Endothelial cell of umbilical vein (primary cell): ENCODE measurements at regions not wholly inside any gene's neighbourhood (a gene's known extent, or its start where the extent isn't known, plus 50 kb on each side); places are given as distances from the start of the nearest gene placed in this dataset.

Source experiments
- BruUV-seq: library from RNA; stranded (reverse); fragments of 400-500 nt; replicated peaks from 2 replicates; lab custom pipeline; 2021; lab: Mats Ljungman, UMichigan
- CTCF ChIA-PET: fragments of 300-600, 350-600 bp; sonication (Branson Sonifier 250); formaldehyde crosslinking; loops from one replicate; lab custom pipeline; 2021; ENCODE audit warnings: antibody characterized with exemption, inconsistent platforms; lab: Charles Lee
- POLR2A ChIA-PET: fragments of 300-600, 350-600 bp; sonication (Branson Sonifier 250); formaldehyde crosslinking; loops from one replicate; lab custom pipeline; 2021; ENCODE audit warnings: antibody characterized with exemption, inconsistent platforms; lab: Charles Lee
- DNase-seq: peaks from one replicate; pipeline ENCODE4 v3.0.0-alpha.2; 2011; ENCODE audit warnings: low read depth, low spot score
- FAIRE-seq: peaks from 2 replicates; lab custom pipeline; 2011; peaks lifted over from hg19 to GRCh38; lab: Jason Lieb, UNC
- H2AFZ ChIP-seq: 2 replicates; pipeline ENCODE4 v1.6.0; 2012; ENCODE audit warnings: low read depth, low read length, control low read depth, inconsistent platforms
- H3K27ac ChIP-seq: 2 replicates; pipeline ENCODE4 v1.5.1; 2011; ENCODE audit warnings: low read depth, mild to moderate bottlenecking, control low read depth, low read length, moderate library complexity; ENCODE audit not compliant: insufficient read depth
- H3K27me3 ChIP-seq, 2 experiments: 2 replicates each; pipeline versions ENCODE4 v1.6.0 to v1.6.1; 2011; ENCODE audit warnings: low read length in 2 of 2, mixed read lengths in 1 of 2; ENCODE audit not compliant: control insufficient read depth in 2 of 2, insufficient read depth in 2 of 2
- H3K36me3 ChIP-seq, 2 experiments: 2 replicates in 1 of 2; 3 replicates in 1 of 2; pipeline ENCODE4 v1.5.1; 2011; ENCODE audit warnings: low read length in 2 of 2, mild to moderate bottlenecking in 1 of 2, moderate library complexity in 1 of 2; ENCODE audit not compliant: control insufficient read depth in 2 of 2, insufficient read depth in 2 of 2; ENCODE audit errors: extremely low read depth in 1 of 2
- H3K4me1 ChIP-seq: 3 replicates; pipeline ENCODE4 v1.5.1; 2011; ENCODE audit warnings: mild to moderate bottlenecking, low read length; ENCODE audit not compliant: control insufficient read depth, insufficient read depth; ENCODE audit errors: extremely low read depth
- H3K4me2 ChIP-seq: 2 replicates; pipeline ENCODE4 v1.6.1; 2011; ENCODE audit warnings: low read length, control low read depth, mixed read lengths; ENCODE audit not compliant: insufficient read depth
- H3K4me3 ChIP-seq, 3 experiments: fragments of 200-600 bp in 1 of 3; sonication (generic), shearing (Covaris generic) in 1 of 3; replicated peaks in 1 of 3; 2 replicates each; pipeline ENCODE4 v1.5.1; 2011 to 2016; ENCODE audit warnings: control low read depth in 3 of 3, low read length in 3 of 3, mild to moderate bottlenecking in 2 of 3, inconsistent platforms in 1 of 3, low read depth in 1 of 3, moderate library complexity in 1 of 3; ENCODE audit not compliant: insufficient read depth in 1 of 3
- H3K79me2 ChIP-seq: 2 replicates; pipeline ENCODE4 v1.6.0; 2012; ENCODE audit warnings: low read length, inconsistent platforms; ENCODE audit not compliant: control insufficient read depth, insufficient read depth
- H3K9ac ChIP-seq: replicated peaks from 2 replicates; pipeline ENCODE3; 2011; ENCODE audit warnings: low read length, control low read depth; ENCODE audit not compliant: insufficient read depth; ENCODE audit errors: extremely low read depth
- H3K9me1 ChIP-seq: replicated peaks from 3 replicates; pipeline ENCODE4 v1.6.0; 2011; ENCODE audit warnings: mild to moderate bottlenecking, low read length; ENCODE audit not compliant: control insufficient read depth, insufficient read depth; ENCODE audit errors: extremely low read depth
- H3K9me3 ChIP-seq: replicated peaks from 2 replicates; pipeline ENCODE4 v1.5.1; 2012; ENCODE audit warnings: low read length, inconsistent platforms; ENCODE audit not compliant: control insufficient read depth, insufficient read depth
- H4K20me1 ChIP-seq: replicated peaks from 2 replicates; pipeline ENCODE3; 2011; ENCODE audit warnings: mild to moderate bottlenecking, low read length; ENCODE audit not compliant: control insufficient read depth, insufficient read depth; ENCODE audit errors: extremely low read depth
- EZH2 ChIP-seq: IDR thresholded peaks from 2 replicates; pipeline ENCODE4 v1.6.1; 2012; ENCODE audit warnings: borderline replicate concordance, low read depth, mild to moderate bottlenecking, moderate library complexity, low read length, inconsistent platforms; ENCODE audit not compliant: severe bottlenecking
- FOS ChIP-seq: IDR thresholded peaks from 2 replicates; pipeline ENCODE4 v1.6.1; 2011; ENCODE audit warnings: mild to moderate bottlenecking, low read length, moderate library complexity, borderline replicate concordance; ENCODE audit not compliant: insufficient read depth
- GATA2 ChIP-seq: IDR thresholded peaks from 2 replicates; pipeline ENCODE4 v1.7.0; 2011; ENCODE audit warnings: low read depth, mild to moderate bottlenecking, moderate library complexity, mixed read lengths, low read length; ENCODE audit not compliant: insufficient read length, insufficient read depth
- JUN ChIP-seq: IDR thresholded peaks from 2 replicates; pipeline ENCODE4 v1.6.1; 2011; ENCODE audit warnings: borderline replicate concordance, low read depth; ENCODE audit not compliant: insufficient read length, insufficient read depth
- MYC ChIP-seq: IDR thresholded peaks from one replicate; pipeline ENCODE4 v1.6.1; 2011; ENCODE audit warnings: mild to moderate bottlenecking, low read depth, low read length
- POLR2A ChIP-seq: IDR thresholded peaks from 2 replicates; pipeline ENCODE4 v1.6.1; 2012; ENCODE audit warnings: low read depth, mild to moderate bottlenecking, control low read depth, low read length
- POLR2AphosphoS5 ChIP-seq: IDR thresholded peaks from 2 replicates; pipeline ENCODE4 v1.6.1; 2012; ENCODE audit warnings: low read depth, mild to moderate bottlenecking, control low read depth, low read length, moderate library complexity; ENCODE audit not compliant: insufficient read depth
- dilution Hi-C: fragments of 300-500 bp; cut with MboI; formaldehyde crosslinking; loops from one replicate; pipeline ENCODE4 v1.15.0; 2019; ENCODE audit warnings: low sequenced_read_pairs; ENCODE audit not compliant: extremely low pct_ligation_motif_present
- intact Hi-C: fragments of 100-400 bp; cut with micrococcal nuclease; formaldehyde crosslinking; loops from one replicate; pipeline ENCODE4 v1.10.0; 2022
- TF ChIP-seq, protein P1 (sequence below), 2 donors: IDR thresholded peaks; 1 replicate in 1 of 2; 2 replicates in 1 of 2; pipeline ENCODE4 v1.5.1; 2011; ENCODE audit warnings: low read length in 2 of 2, mild to moderate bottlenecking in 2 of 2, moderate library complexity in 2 of 2, control low read depth in 1 of 2, inconsistent platforms in 1 of 2, low read depth in 1 of 2; ENCODE audit not compliant: insufficient read depth in 1 of 2; ENCODE audit errors: extremely low read depth in 1 of 2
- TF ChIP-seq, protein P2 (sequence below): IDR thresholded peaks from 2 replicates; pipeline ENCODE4 v1.6.1; 2011; ENCODE audit not compliant: insufficient read depth, insufficient read length

- H3K4me3 ChIP-seq = no peak overlapping the region
- BruUV-seq = no TSS peak
- TF ChIP-seq, protein P1, sequence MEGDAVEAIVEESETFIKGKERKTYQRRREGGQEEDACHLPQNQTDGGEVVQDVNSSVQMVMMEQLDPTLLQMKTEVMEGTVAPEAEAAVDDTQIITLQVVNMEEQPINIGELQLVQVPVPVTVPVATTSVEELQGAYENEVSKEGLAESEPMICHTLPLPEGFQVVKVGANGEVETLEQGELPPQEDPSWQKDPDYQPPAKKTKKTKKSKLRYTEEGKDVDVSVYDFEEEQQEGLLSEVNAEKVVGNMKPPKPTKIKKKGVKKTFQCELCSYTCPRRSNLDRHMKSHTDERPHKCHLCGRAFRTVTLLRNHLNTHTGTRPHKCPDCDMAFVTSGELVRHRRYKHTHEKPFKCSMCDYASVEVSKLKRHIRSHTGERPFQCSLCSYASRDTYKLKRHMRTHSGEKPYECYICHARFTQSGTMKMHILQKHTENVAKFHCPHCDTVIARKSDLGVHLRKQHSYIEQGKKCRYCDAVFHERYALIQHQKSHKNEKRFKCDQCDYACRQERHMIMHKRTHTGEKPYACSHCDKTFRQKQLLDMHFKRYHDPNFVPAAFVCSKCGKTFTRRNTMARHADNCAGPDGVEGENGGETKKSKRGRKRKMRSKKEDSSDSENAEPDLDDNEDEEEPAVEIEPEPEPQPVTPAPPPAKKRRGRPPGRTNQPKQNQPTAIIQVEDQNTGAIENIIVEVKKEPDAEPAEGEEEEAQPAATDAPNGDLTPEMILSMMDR (IDR thresholded peaks at IDR 0.05; ENCODE audit: extremely low read depth in 1 of 2, insufficient read depth in 1 of 2, low read depth in 1 of 2, low read length in 2 of 2) = no peak
- TF ChIP-seq, protein P2, sequence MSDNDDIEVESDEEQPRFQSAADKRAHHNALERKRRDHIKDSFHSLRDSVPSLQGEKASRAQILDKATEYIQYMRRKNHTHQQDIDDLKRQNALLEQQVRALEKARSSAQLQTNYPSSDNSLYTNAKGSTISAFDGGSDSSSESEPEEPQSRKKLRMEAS = no peak
- TF ChIP-seq GATA2 = no peak
- TF ChIP-seq EZH2 = no peak
- no peak for TF ChIP-seq POLR2A
- TF ChIP-seq FOS = no peak
- no peak for TF ChIP-seq JUN
- TF ChIP-seq MYC = no peak
- no peak for TF ChIP-seq POLR2AphosphoS5
- H3K9me1 ChIP-seq = no peaks in the 10 kb centered on the region
- H3K27me3 ChIP-seq = no peaks in the 10 kb centered on the region
- H3K4me2 ChIP-seq = no peak overlapping the region
- no peaks in the 10 kb centered on the region for H3K79me2 ChIP-seq
- no peak for FAIRE-seq
- no peaks in the 10 kb centered on the region for H3K36me3 ChIP-seq
- no peak overlapping the region for H3K27ac ChIP-seq
- ChIA-PET POLR2A (no interaction called here), CTCF (interaction anchor here (0.6 to 2.3 kb wide), 7 partner anchors 15 to 208 kb away, joined by 3 to 12 read pairs (median 5); partner anchors contain the start of genes RPL27A and TRIM66)
- dilution Hi-C loops (no loop called here), intact Hi-C loops (loop anchor here (2.0 kb wide), 3 partner anchors 58 to 588 kb away; no protein-coding TSS in a partner anchor)
- DNase-seq = no peak
- H3K9ac ChIP-seq = no peak overlapping the region
- peaks cover 15% of the 10 kb centered on the region for H3K4me1 ChIP-seq
- H4K20me1 ChIP-seq = no peaks in the 10 kb centered on the region
- no peak overlapping the region for H2AFZ ChIP-seq
- H3K9me3 ChIP-seq = no peaks in the 10 kb centered on the region
Observed at GRCh38 chr11:8812438-8812837, 98.6 kb upstream of the AKIP1 start.
